Right atrium auricular region (tissue), 2 donors: ENCODE measurements at regions not wholly inside any gene's neighbourhood (a gene's known extent, or its start where the extent isn't known, plus 50 kb on each side); places are given as distances from the start of the nearest gene placed in this dataset.

ENCODE experiments used
- DNase-seq: peaks from one replicate; pipeline ENCODE4 v3.0.0-alpha.2; 2019; ENCODE audit warnings: low spot score
- H3K27ac ChIP-seq, 2 donors: fragments of 200-600 bp; sonication (generic); 1 replicate in 1 of 2; 2 replicates in 1 of 2; pipeline ENCODE4 v1.5.1; 2016 to 2019
- H3K27me3 ChIP-seq, 2 donors: fragments of 200-600 bp; sonication (generic); one replicate each; pipeline versions ENCODE4 v1.5.1 to v1.6.0; 2017 to 2019
- H3K36me3 ChIP-seq: fragments of 200-600 bp; sonication (generic); one replicate; pipeline ENCODE4 v1.5.1; 2016
- H3K4me1 ChIP-seq, 2 donors: fragments of 200-600 bp; sonication (generic); one replicate each; pipeline versions ENCODE4 v1.5.1 to v1.6.0; 2017 to 2019
- H3K4me3 ChIP-seq, 2 donors: fragments of 200-600 bp; sonication (generic); 1 replicate in 1 of 2; 2 replicates in 1 of 2; pipeline ENCODE4 v1.5.1; 2017 to 2019; ENCODE audit warnings: mild to moderate bottlenecking in 1 of 2, moderate library complexity in 1 of 2
- H3K9me3 ChIP-seq, 2 donors: fragments of 200-600 bp; sonication (generic); one replicate each; pipeline ENCODE4 v1.5.1; 2019
- CTCF ChIP-seq, 2 donors: fragments of 200-600 bp; sonication (generic); IDR thresholded peaks; one replicate each; pipeline ENCODE4 v1.5.1; 2019; ENCODE audit warnings: antibody characterized with exemption in 2 of 2

- no peak for TF ChIP-seq CTCF (IDR thresholded peaks at IDR 0.05)
- no peak overlapping the region for H3K4me3 ChIP-seq
- H3K4me1 ChIP-seq = no peaks in the 10 kb centered on the region
- no peak for DNase-seq
- no peaks in the 10 kb centered on the region for H3K27me3 ChIP-seq
- H3K36me3 ChIP-seq = no peaks in the 10 kb centered on the region
- no peaks in the 10 kb centered on the region for H3K9me3 ChIP-seq
- no peak overlapping the region for H3K27ac ChIP-seq
Measured at GRCh38 chr4:35365186-35365585, 879.1 kb downstream of the ARAP2 start.

- H3K27ac ChIP-seq = no peak overlapping the region
- no peaks in the 10 kb centered on the region for H3K36me3 ChIP-seq
- TF ChIP-seq CTCF (IDR thresholded peaks at IDR 0.05) = no peak
- H3K9me3 ChIP-seq = peaks cover 0 to under 1% of the 10 kb centered on the region in 2 donors
- H3K4me1 ChIP-seq = no peaks in the 10 kb centered on the region
- DNase-seq = no peak
- H3K27me3 ChIP-seq = no peaks in the 10 kb centered on the region
- no peak overlapping the region for H3K4me3 ChIP-seq
Measured at GRCh38 chr4:35399912-35400311, 844.4 kb downstream of the ARAP2 start.

DNA sequence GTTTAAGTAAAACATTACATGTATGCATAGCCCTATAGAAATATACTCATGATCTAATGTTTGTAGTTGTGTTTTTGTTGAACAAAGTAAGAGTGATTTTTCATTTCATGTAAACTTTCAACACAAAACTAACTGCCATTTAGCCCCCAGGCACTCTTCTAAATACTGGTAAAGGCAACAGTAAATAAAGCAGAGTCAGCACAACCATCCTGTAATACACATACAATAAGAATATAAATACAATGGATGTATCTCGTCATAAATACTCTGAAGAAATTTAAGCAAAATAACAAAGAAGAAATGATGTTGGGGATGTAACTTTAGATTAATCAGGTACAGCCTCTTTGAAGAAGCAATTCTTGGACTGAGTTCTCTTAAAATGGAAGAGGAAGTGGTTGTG lies 821.2 kb downstream of the ARAP2 start:
- Histone ChIP-seq H3K9me3 (no peaks in the 10 kb centered on the region), H3K27ac (no peak overlapping the region), H3K27me3 (no peaks in the 10 kb centered on the region), H3K36me3 (no peaks in the 10 kb centered on the region), H3K4me1 (no peaks in the 10 kb centered on the region), H3K4me3 (no peak overlapping the region)
- no peak for TF ChIP-seq CTCF (IDR thresholded peaks at IDR 0.05)
- DNase-seq = no peak

DNA sequence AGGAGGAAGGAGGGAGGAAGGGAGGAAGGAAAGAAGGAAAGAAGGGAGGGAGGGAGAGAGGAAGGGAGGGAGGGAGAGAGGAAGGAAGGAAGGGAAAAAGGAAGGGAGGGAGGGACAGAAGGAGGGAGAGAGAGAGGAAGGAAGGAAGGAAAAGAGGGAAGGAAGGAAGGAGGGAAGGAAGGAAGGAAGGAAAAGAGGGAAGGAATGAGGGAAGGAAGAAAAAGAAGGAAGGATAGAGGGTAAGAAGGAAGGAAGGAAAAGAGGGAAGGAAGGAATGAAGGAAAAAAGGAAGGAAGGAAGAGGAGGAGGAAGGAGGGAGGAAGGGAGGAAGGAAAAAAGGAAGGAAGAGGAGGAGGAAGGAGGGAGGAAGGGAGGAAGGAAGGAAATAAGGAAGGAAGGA lies 796.8 kb downstream of the ARAP2 start:
- Histone ChIP-seq H3K4me3 (no peak overlapping the region), H3K36me3 (no peaks in the 10 kb centered on the region), H3K27me3 (no peaks in the 10 kb centered on the region), H3K9me3 (no peaks in the 10 kb centered on the region), H3K27ac (no peak overlapping the region), H3K4me1 (no peaks in the 10 kb centered on the region)
- TF ChIP-seq CTCF (IDR thresholded peaks at IDR 0.05) = no peak
- no peak for DNase-seq

DNA sequence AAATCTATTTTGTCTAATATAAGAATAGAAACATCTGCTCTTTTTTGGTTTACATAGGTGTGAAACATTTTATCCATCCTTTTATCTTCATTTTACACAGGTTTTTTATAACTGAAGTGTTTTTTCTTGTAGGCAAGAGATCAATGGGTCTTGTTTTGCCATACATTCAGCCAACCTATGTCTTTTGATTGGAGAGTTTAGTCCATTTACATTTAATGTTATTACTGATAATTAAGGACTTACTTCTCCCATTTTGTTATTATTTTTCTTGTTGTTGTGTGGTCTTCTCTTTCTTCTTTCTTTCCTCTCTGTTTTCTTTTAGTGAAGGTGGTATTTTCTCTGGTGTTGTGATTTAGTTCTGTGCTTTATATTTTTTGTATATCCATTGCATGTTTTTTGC lies 785.3 kb downstream of the ARAP2 start:
- Histone ChIP-seq H3K4me1 (no peaks in the 10 kb centered on the region), H3K27me3 (peaks cover 0 to 3% of the 10 kb centered on the region in 2 donors), H3K9me3 (peaks cover 0 to 7% of the 10 kb centered on the region in 2 donors), H3K36me3 (no peaks in the 10 kb centered on the region), H3K27ac (no peak overlapping the region), H3K4me3 (no peak overlapping the region)
- DNase-seq = no peak
- no peak for TF ChIP-seq CTCF (IDR thresholded peaks at IDR 0.05)

DNA sequence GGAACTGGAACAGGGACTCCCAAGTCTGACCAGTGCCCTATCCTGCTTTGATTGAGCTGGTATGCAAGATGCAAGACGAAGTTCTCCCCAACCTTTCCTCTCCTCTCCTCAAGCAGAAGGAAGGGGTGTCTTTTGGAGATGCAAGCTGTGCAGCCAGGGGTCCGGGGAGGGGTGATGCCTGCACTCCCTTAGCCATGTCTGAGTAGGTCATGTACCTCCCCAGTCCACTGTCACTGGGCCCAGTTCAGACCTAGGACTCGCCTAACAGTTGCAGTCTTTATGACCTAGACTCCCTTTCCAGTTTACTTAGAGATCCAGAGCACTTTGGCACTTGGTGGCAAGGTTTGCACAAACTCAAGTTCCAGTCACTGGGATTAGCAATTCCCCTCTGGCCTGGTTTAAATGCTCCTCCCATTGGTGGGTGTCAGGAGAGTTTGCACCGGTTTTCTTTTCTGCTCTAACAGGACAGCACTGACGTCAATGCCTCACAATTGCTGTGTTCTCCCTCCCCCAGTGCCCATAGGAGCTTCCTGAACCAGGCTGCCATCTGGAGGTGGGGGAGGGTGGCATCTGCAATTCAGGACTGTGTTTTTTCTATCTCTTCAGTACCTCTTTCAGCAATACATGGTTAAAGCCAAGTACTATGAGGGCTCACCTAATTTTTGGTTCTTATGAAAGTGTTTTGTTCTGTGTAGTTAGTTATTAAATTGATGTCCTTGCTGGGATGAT lies 782.2 kb downstream of the ARAP2 start:
- no peak for DNase-seq
- H3K9me3 ChIP-seq = peaks cover 0 to 7% of the 10 kb centered on the region in 2 donors
- H3K4me1 ChIP-seq = no peaks in the 10 kb centered on the region
- no peak for TF ChIP-seq CTCF (IDR thresholded peaks at IDR 0.05)
- peaks cover 0 to 3% of the 10 kb centered on the region in 2 donors for H3K27me3 ChIP-seq
- H3K36me3 ChIP-seq = no peaks in the 10 kb centered on the region
- H3K4me3 ChIP-seq = no peak overlapping the region
- H3K27ac ChIP-seq = no peak overlapping the region
